ENCODE measurements at regions not wholly inside any gene's neighbourhood (a gene's known extent, or its start where the extent isn't known, plus 50 kb on each side); places are given as distances from the start of the nearest gene placed in this dataset.

DNA sequence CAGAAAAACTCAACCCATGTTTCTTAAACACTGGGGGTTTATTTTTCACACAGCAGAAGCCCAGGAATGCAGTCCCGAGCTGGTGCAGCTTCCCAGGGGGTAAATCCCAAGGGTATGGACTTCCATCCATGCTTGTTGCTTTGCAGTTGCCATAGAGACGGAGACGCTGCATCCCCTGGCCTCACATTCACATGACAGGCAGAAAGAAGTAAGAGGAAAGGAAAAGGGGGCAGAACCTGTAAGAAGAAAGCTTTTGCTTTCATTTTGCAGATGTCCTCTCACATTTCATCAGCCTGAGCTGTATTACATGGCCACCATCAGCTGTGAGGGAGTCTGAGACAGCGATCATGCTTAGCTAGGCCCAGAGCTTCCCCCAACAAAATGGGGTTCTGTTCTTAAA is 321.0 kb downstream of the AGTPBP1 start:
- no peaks in the 10 kb centered on the region for H3K36me3 ChIP-seq (ENCODE audit: control insufficient read depth in 2 of 3, insufficient read depth in 3 of 3, low read length in 3 of 3)
- H3K27ac ChIP-seq (ENCODE audit: low read depth in 2 of 2, low read length in 2 of 2) = peak overlapping the region in 1 of 2 donors; percentile 46
- H3K4me1 ChIP-seq (ENCODE audit: control insufficient read depth in 2 of 3, insufficient read depth in 2 of 3, low read depth in 1 of 3, low read length in 3 of 3) = peaks cover 2 to 29% (median 6%) of the 10 kb centered on the region in 3 donors
- H3K4me3 ChIP-seq (ENCODE audit: low read length in 3 of 3) = no peak overlapping the region
- H3K9ac ChIP-seq (ENCODE audit: low read length in 3 of 3) = no peak overlapping the region
- TF ChIP-seq, protein P1, sequence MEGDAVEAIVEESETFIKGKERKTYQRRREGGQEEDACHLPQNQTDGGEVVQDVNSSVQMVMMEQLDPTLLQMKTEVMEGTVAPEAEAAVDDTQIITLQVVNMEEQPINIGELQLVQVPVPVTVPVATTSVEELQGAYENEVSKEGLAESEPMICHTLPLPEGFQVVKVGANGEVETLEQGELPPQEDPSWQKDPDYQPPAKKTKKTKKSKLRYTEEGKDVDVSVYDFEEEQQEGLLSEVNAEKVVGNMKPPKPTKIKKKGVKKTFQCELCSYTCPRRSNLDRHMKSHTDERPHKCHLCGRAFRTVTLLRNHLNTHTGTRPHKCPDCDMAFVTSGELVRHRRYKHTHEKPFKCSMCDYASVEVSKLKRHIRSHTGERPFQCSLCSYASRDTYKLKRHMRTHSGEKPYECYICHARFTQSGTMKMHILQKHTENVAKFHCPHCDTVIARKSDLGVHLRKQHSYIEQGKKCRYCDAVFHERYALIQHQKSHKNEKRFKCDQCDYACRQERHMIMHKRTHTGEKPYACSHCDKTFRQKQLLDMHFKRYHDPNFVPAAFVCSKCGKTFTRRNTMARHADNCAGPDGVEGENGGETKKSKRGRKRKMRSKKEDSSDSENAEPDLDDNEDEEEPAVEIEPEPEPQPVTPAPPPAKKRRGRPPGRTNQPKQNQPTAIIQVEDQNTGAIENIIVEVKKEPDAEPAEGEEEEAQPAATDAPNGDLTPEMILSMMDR (IDR thresholded peaks at IDR 0.05; ENCODE audit: borderline replicate concordance, extremely low read depth, insufficient read depth) = no peak
- DNase-seq (peak in 4 of 5 donors; percentile 77 to 90 (median 85)), FAIRE-seq (no peak)
- H3K27me3 ChIP-seq (ENCODE audit: control insufficient read depth, insufficient read depth, low read length) = no peaks in the 10 kb centered on the region
- intact Hi-C loops (cut with DNase I) = no loop called here
- H3K9me3 ChIP-seq (ENCODE audit: control insufficient read depth in 2 of 3, insufficient read depth in 1 of 3, low read length in 3 of 3) = no peaks in the 10 kb centered on the region

DNA sequence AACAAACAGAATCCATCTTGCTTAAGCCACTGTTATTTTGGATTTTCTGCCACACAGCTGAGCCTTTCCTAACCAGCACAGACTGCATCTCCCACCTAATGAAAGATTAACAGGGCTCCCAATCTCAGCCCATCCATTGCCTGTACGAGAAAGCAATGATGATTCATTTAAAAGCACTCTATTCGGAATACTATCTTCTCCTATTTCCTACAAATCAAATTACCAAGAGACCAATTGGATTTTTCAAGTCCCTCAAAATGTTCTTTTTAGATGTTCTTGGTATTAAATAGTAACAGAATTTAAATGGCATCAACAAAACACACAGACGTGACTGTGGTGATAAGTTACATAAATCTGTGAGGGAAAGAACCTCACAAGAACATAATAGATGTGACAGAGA is 324.1 kb downstream of the AGTPBP1 start:
- intact Hi-C loops (cut with DNase I) = no loop called here
- Histone ChIP-seq H3K27ac (ENCODE audit: low read depth in 2 of 2, low read length in 2 of 2) (peak overlapping the region; percentile 5 to 56), H3K4me3 (ENCODE audit: low read length in 3 of 3) (no peak overlapping the region), H3K4me1 (ENCODE audit: control insufficient read depth in 2 of 3, insufficient read depth in 2 of 3, low read depth in 1 of 3, low read length in 3 of 3) (peaks cover 2 to 21% (median 6%) of the 10 kb centered on the region in 3 donors), H3K9ac (ENCODE audit: low read length in 3 of 3) (no peak overlapping the region), H3K36me3 (ENCODE audit: control insufficient read depth in 2 of 3, insufficient read depth in 3 of 3, low read length in 3 of 3) (no peaks in the 10 kb centered on the region), H3K9me3 (ENCODE audit: control insufficient read depth in 2 of 3, insufficient read depth in 1 of 3, low read length in 3 of 3) (no peaks in the 10 kb centered on the region), H3K27me3 (ENCODE audit: control insufficient read depth, insufficient read depth, low read length) (no peaks in the 10 kb centered on the region)
- no peak for FAIRE-seq
- no peak for DNase-seq
- TF ChIP-seq, protein P1 (IDR thresholded peaks at IDR 0.05; ENCODE audit: borderline replicate concordance, extremely low read depth, insufficient read depth) = no peak

DNA sequence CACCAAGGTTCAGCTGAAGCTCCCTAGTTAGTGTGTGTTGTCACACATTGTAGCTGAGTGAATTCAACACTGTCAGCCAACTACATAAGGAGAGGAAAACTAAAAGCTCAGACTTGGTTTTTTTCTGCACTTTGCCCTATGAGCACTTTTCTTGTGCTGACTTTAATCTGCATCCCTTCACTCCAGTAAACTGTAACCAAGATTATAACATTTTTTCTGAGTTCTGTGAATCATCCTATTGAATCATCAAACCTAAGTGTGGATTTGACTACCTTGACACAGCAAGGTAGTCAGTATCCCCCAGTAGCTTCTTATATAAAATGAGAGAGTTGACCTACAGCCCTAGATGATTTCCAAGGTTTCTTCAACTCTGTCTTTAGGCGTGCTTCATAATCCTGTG is 325.0 kb downstream of the AGTPBP1 start:
- Histone ChIP-seq H3K27me3 (ENCODE audit: control insufficient read depth, insufficient read depth, low read length) (no peaks in the 10 kb centered on the region), H3K9ac (ENCODE audit: low read length in 3 of 3) (no peak overlapping the region), H3K9me3 (ENCODE audit: control insufficient read depth in 2 of 3, insufficient read depth in 1 of 3, low read length in 3 of 3) (no peaks in the 10 kb centered on the region), H3K27ac (ENCODE audit: low read depth in 2 of 2, low read length in 2 of 2) (no peak overlapping the region), H3K4me3 (ENCODE audit: low read length in 3 of 3) (no peak overlapping the region), H3K4me1 (ENCODE audit: control insufficient read depth in 2 of 3, insufficient read depth in 2 of 3, low read depth in 1 of 3, low read length in 3 of 3) (peaks cover 2 to 21% (median 6%) of the 10 kb centered on the region in 3 donors), H3K36me3 (ENCODE audit: control insufficient read depth in 2 of 3, insufficient read depth in 3 of 3, low read length in 3 of 3) (no peaks in the 10 kb centered on the region)
- FAIRE-seq (no peak), DNase-seq (no peak)
- TF ChIP-seq, protein P1 (IDR thresholded peaks at IDR 0.05; ENCODE audit: borderline replicate concordance, extremely low read depth, insufficient read depth) = no peak
- intact Hi-C loops (cut with DNase I) = no loop called here

DNA sequence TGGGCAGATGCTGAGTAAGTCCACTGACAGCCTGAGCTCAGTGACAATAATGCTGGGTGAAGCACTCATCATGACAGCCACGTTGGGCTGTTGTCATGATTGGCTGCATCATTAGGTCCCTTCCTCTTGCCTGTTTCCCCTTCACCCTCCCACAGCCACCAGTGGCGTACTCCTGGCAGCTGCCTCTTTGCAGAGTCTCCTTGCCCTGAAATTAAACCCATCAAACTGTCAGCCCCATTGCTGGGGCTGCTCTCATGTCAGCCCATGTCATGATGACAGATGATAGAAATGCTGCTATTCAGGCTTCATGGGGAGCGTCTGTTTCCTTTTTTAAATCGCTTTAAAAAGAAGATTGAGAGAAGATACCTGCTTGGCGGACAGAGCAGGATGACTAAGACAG is 327.4 kb downstream of the AGTPBP1 start:
- H3K9ac ChIP-seq (ENCODE audit: low read length in 3 of 3) = no peak overlapping the region
- FAIRE-seq = no peak
- DNase-seq = peak in 1 of 5 donors; percentile 28
- TF ChIP-seq, protein P1 (IDR thresholded peaks at IDR 0.05; ENCODE audit: borderline replicate concordance, extremely low read depth, insufficient read depth) = no peak
- no peaks in the 10 kb centered on the region for H3K9me3 ChIP-seq (ENCODE audit: control insufficient read depth in 2 of 3, insufficient read depth in 1 of 3, low read length in 3 of 3)
- no peaks in the 10 kb centered on the region for H3K27me3 ChIP-seq (ENCODE audit: control insufficient read depth, insufficient read depth, low read length)
- H3K4me3 ChIP-seq (ENCODE audit: low read length in 3 of 3) = no peak overlapping the region
- H3K4me1 ChIP-seq (ENCODE audit: control insufficient read depth in 2 of 3, insufficient read depth in 2 of 3, low read depth in 1 of 3, low read length in 3 of 3) = peaks cover 0 to 17% (median 4%) of the 10 kb centered on the region in 3 donors
- H3K27ac ChIP-seq (ENCODE audit: low read depth in 2 of 2, low read length in 2 of 2) = no peak overlapping the region
- no peaks in the 10 kb centered on the region for H3K36me3 ChIP-seq (ENCODE audit: control insufficient read depth in 2 of 3, insufficient read depth in 3 of 3, low read length in 3 of 3)
- intact Hi-C loops (cut with DNase I) = no loop called here
